SK-N-SH (cell line): ENCODE measurements at regions not wholly inside any gene's neighbourhood (a gene's known extent, or its start where the extent isn't known, plus 50 kb on each side); places are given as distances from the start of the nearest gene placed in this dataset.

Experiments used
- EP300 ChIP-seq, 2 experiments: IDR thresholded peaks; 2 replicates each; pipeline versions ENCODE4 v1.4.0 to v1.6.1; 2012; ENCODE audit warnings: borderline replicate concordance in 1 of 2, low read depth in 1 of 2, low read length in 1 of 2
- GABPA ChIP-seq: IDR thresholded peaks from 2 replicates; pipeline ENCODE4 v1.4.0; 2012; ENCODE audit warnings: low read depth, mild to moderate bottlenecking
- MXI1 ChIP-seq: IDR thresholded peaks from 2 replicates; pipeline ENCODE4 v1.6.1; 2012; ENCODE audit warnings: mild to moderate bottlenecking, low read depth, low read length, improper control_type of control experiment
- NRF1 ChIP-seq: IDR thresholded peaks from 2 replicates; pipeline ENCODE4 v1.6.1; 2012; ENCODE audit warnings: low read depth, mild to moderate bottlenecking, low read length
- POLR2AphosphoS5 ChIP-seq: IDR thresholded peaks from 2 replicates; pipeline ENCODE4 v1.6.1; 2012; ENCODE audit warnings: low read depth, low read length
- RAD21 ChIP-seq: IDR thresholded peaks from 2 replicates; pipeline ENCODE4 v1.6.1; 2012; ENCODE audit warnings: mild to moderate bottlenecking, low read length
- RCOR1 ChIP-seq: fragments of 150-350 bp; IDR thresholded peaks from 2 replicates; pipeline ENCODE4 v1.6.1; 2017; ENCODE audit warnings: antibody characterized with exemption, low read length
- REST ChIP-seq: IDR thresholded peaks from 2 replicates; pipeline ENCODE4 v1.6.1; 2012; ENCODE audit warnings: mild to moderate bottlenecking, low read depth, low read length, moderate library complexity
- RFX5 ChIP-seq: IDR thresholded peaks from 2 replicates; pipeline ENCODE4 v1.6.1; 2012; ENCODE audit warnings: mild to moderate bottlenecking, improper control_type of control experiment, low read length
- TAF1 ChIP-seq: IDR thresholded peaks from 2 replicates; pipeline ENCODE4 v1.6.1; 2012; ENCODE audit warnings: low read depth, mild to moderate bottlenecking, low read length, moderate library complexity, borderline replicate concordance
- TF ChIP-seq, protein P1 (sequence below): fragments of 200-600 bp; sonication (generic); IDR thresholded peaks from 2 replicates; pipeline ENCODE4 v1.6.1; 2017; ENCODE audit warnings: antibody characterized with exemption, mild to moderate bottlenecking, moderate library complexity
- TF ChIP-seq, protein P2 (sequence below): IDR thresholded peaks from 2 replicates; pipeline ENCODE4 v1.4.0; 2012; ENCODE audit warnings: low read depth, borderline replicate concordance

DNA sequence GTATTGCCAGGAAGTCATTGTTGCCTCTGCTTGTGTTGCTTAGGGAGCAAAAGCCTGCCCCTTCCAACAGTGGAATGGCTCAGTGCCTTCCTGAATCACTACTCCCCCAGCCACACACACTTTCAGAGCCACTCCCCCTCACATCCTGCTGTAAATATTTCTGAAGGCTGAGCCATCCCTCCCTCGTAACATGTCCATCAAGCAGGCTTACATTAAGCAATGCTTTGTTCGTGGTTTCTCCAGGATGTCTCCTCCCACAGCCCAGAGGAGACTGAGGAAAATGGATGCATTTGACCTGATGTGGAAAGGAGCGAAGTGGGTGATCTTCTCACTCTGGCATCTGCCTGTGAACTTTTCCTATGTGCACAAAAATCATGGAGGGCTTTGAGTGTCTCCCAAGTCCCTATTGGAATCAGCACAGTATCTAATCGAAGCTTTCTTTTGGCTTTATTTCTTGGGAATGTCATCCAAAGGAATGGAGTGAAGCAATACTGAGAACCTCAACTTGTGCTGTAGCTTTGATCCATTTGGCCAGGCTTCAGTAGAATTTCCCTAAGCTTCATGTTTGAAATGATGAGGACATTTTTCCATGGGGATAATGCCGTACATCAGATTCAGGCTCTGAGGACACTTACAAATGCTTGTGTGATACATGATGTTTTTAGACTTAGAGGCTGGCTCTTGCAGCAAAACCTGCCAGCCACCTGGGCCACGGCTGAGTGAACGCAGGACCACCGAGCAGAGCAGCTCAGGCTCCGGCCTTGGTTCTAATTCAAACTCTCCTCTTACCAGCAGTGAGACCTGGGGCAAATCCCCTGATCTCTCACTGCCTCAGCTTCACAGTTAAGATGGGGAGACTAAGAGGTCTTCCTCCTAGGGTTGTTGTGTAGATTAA is 389.1 kb downstream of the ENC1 start:
- TF ChIP-seq RAD21, result no peak
- TF ChIP-seq, protein P1, sequence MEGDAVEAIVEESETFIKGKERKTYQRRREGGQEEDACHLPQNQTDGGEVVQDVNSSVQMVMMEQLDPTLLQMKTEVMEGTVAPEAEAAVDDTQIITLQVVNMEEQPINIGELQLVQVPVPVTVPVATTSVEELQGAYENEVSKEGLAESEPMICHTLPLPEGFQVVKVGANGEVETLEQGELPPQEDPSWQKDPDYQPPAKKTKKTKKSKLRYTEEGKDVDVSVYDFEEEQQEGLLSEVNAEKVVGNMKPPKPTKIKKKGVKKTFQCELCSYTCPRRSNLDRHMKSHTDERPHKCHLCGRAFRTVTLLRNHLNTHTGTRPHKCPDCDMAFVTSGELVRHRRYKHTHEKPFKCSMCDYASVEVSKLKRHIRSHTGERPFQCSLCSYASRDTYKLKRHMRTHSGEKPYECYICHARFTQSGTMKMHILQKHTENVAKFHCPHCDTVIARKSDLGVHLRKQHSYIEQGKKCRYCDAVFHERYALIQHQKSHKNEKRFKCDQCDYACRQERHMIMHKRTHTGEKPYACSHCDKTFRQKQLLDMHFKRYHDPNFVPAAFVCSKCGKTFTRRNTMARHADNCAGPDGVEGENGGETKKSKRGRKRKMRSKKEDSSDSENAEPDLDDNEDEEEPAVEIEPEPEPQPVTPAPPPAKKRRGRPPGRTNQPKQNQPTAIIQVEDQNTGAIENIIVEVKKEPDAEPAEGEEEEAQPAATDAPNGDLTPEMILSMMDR, result no peak
- TF ChIP-seq GABPA, result no peak
- TF ChIP-seq REST, result no peak
- TF ChIP-seq TAF1, result no peak
- no peak for TF ChIP-seq EP300 (IDR thresholded peaks at IDR 0.05; ENCODE audit: borderline replicate concordance in 1 of 2, low read depth in 1 of 2, low read length in 1 of 2)
- TF ChIP-seq NRF1, result no peak
- TF ChIP-seq MXI1, result no peak
- TF ChIP-seq, protein P2, sequence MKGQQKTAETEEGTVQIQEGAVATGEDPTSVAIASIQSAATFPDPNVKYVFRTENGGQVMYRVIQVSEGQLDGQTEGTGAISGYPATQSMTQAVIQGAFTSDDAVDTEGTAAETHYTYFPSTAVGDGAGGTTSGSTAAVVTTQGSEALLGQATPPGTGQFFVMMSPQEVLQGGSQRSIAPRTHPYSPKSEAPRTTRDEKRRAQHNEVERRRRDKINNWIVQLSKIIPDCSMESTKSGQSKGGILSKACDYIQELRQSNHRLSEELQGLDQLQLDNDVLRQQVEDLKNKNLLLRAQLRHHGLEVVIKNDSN, result no peak
- no peak for TF ChIP-seq POLR2AphosphoS5
- TF ChIP-seq RCOR1, result no peak
- no peak for TF ChIP-seq RFX5
